SKM-1 (cell line): ENCODE measurements at regions not wholly inside any gene's neighbourhood (a gene's known extent, or its start where the extent isn't known, plus 50 kb on each side); places are given as distances from the start of the nearest gene placed in this dataset.

Experiments used
- DNase-seq: peaks from one replicate; lab custom pipeline; 2025; ENCODE audit not compliant: unreplicated experiment; lab: John Stamatoyannopoulos, UW

GRCh38 chr11:134569195-134569594 lies 157.2 kb upstream of the B3GAT1 start:
- no peak for DNase-seq

DNA sequence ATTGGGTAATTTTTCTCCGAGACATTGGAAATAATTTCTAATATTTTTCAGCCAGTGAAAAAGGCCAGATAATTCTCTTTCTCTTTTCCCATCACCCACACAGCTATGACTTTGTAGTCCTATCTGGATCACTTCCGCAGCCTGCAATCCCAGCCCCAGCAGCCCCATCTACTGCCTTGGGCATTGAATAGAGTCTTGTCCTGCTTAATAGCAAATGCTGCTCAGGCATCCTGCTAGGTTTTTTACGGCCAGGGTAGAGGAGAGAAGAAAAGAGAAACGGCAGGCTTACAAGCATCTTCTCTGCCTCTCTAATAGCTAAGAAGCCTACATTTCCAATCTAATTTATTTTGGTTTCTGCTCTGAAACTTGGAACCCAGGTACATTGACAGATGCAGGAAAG lies 154.3 kb upstream of the B3GAT1 start:
- DNase-seq, result no peak

DNA sequence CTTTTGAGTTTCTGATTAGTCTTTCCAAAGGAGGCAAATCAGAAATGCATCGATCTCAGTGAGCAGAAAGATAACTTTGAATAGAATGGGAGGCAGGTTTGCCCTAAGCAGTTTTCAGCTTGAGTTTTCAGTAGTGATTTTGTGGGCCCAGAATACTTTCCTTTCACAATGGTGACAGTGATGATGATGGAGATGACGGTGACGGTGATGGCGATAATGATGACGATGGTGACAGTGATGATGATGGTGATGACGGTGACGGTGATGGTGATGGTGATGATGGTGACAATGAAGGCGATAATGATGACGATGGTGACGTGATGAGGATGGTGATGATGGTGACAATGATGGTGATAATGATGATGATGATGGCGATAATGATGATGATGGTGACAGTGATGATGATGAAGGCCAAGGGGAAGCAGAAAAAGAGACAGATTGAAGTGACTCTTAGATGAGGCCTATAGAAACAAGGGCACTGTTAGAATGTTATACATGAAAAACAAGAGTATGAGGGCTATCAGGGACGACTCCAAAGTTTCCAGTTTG lies 153.4 kb upstream of the B3GAT1 start:
- no peak for DNase-seq

DNA sequence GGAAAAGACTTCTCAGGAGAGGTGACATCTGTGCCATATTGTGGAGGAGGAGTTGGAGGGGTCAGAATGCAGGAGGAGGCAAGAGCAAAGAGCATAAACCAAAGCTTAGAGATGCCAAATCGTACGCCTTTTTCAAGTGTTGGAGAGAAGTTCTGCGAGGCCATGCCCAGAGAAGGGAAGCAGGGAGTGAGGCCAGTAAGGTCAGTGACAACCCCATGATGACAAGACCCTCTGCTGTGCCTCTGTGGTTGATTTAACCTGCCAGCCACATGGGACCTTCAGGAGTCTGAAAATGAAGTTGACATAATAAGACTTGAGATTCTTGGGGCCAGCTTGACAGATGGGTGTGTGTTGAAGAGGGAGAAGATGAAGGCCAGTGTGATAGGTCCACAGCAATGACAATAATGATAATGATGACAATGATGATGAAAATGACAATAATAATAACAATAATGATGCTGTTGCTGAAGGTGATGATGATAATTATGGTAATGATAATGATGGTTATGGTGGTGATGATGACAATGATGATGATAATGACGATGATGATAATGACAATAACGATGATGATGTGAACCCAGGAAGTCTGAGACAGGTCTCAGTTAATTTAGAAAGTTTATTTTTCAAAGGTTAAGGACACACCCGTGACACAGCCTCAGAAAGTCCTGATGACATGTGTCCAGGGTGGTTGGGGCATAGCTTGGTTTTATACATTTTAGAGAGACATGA lies 152.6 kb upstream of the B3GAT1 start:
- DNase-seq, result no peak

DNA sequence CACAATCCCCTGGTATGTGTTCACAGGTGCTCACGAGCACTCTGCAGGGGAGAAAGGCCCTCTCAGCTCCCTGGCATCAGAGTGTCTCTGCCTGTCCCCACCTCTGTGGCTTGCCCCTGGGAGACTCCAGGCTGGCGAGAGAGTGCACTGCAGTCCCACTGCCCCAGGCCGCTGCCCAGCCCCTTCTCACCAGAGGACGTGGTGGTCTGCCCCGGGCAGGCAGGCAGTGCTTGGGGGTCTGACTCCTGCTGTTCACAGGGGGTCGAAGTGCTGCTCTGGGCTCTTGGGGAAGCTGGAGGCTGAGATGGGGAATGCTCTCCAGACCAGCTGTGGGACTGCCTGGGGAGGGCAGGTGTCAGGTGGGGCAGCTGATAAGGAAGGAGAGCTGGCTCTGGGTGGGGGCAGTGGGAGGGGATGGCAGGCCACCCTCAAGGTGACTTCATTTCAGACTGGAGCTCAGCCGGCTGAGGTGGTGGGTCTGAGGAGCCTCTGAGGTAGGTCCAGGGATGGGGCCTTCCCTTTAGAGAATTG lies 151.0 kb upstream of the B3GAT1 start:
- no peak for DNase-seq

- no peak for DNase-seq
Observed at GRCh38 chr11:134562196-134562595, 150.2 kb upstream of the B3GAT1 start.

GRCh38 chr11:134561331-134561720 lies 149.3 kb upstream of the B3GAT1 start:
- no peak for DNase-seq

- DNase-seq, result no peak
Observed at GRCh38 chr11:134560566-134561330, 148.7 kb upstream of the B3GAT1 start.

DNA sequence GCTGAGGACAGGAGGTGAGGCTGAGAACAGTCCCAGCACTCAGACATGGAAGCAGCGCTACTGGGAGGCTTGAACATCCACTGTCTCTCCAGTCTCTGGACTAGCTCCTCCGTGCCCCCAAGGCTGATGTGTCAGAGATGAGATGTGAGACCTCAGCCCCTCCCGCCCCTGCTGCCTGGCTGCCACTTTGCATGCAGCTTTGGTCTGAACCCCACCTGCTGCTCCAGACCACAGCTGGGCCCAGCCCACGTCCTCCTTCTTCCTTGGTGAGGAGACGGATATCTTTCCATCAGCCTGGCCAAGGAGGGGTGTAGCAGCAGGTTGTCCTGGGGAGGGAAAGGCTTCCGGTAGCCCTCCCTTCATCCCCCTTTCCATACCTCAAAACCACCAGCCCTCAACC lies 148.0 kb upstream of the B3GAT1 start:
- no peak for DNase-seq

- DNase-seq, result no peak
Observed at GRCh38 chr11:134559602-134559962, 147.5 kb upstream of the B3GAT1 start.

- DNase-seq, result no peak
Observed at GRCh38 chr11:134558916-134559601, 147.0 kb upstream of the B3GAT1 start.

DNA sequence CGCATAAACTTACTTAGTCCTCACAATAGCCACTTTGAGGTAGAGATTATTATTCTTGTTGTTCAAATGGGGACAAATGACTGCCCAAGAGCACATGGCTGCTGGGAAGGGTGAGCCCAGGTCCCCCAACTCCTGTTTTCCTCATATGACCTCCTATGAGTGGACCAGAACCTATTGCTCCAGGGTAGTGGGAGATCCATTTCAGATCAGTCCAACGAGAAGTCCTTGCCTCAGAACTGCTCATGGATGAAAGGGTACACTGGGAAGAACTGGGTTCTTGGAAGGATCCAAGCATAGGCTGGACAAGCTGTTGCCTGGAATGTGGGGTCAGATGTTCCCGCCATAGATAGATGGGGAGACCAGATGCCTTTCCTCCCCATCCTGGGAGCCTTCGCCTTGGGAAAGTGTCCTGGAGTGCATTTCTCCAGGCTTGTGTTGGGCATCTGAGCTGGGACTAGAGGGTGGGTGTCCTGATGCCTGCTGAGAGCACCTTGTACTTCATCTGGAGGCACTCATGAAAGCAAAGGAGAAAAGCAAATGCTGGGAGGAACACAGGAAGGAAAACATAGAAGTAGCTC lies 146.3 kb upstream of the B3GAT1 start:
- no peak for DNase-seq

GRCh38 chr11:134557571-134558257 lies 145.7 kb upstream of the B3GAT1 start:
- DNase-seq, result no peak

- DNase-seq, result no peak
Observed at GRCh38 chr11:134556186-134556585, 144.1 kb upstream of the B3GAT1 start.

DNA sequence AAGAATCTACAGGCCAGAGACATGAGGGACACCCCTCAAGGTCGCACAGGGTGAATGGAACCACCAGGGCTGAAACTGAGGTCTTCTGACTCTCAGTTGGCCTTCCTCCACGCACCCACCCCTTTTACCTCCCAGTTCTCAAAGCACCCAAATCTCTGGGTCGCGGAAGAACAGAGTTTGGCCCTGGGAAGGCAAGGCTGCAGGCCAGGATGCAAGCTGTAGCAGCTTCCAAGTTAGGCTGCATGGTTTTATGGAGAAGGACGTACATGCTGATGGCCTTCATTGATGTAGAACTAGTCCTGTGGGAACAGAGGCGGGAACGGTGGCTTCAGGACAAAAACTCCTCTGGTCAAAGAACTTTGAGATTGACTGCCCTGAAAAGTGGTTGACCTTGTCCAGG lies 143.5 kb upstream of the B3GAT1 start:
- no peak for DNase-seq

- DNase-seq, result no peak
Observed at GRCh38 chr11:134554861-134555260, 142.8 kb upstream of the B3GAT1 start.

- no peak for DNase-seq
Observed at GRCh38 chr11:134554106-134554505, 142.1 kb upstream of the B3GAT1 start.

DNA sequence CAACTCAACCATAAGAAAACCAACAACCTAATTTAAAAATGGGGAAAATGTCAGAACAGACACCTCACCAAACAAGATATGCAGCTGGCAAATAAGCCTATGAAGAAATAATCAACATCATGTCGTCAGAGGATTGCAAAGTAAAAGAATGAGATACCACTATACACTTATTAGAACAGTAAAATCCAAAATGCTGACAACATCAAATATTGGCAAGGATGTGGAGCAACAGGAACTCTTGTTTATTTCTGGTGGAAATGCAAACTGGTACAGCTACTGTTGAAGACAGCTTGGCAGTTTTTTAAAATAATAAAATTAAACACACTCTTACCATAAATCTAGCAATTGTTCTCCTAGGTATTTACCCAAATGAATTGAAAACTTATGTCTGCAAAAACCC lies 140.7 kb upstream of the B3GAT1 start:
- DNase-seq, result no peak

GRCh38 chr11:134545521-134545920 lies 133.5 kb upstream of the B3GAT1 start:
- DNase-seq, result no peak

- DNase-seq, result no peak
Observed at GRCh38 chr11:134544095-134544815, 132.2 kb upstream of the B3GAT1 start.
